GM18505 (cell line): ENCODE measurements at regions not wholly inside any gene's neighbourhood (a gene's known extent, or its start where the extent isn't known, plus 50 kb on each side); places are given as distances from the start of the nearest gene placed in this dataset.
"Not testable (repeated sequence)": the region's sequence is repeated elsewhere in the genome, so short reads cannot be mapped to it uniquely, and the experiment has no call there.

ENCODE experiments used
- ATAC-seq: cut with Tn5 transposase; IDR thresholded peaks from one replicate; pipeline ENCODE4 v1.9.1; 2021; ENCODE audit not compliant: unreplicated experiment
- POLR2A ChIP-seq: IDR thresholded peaks from 4 replicates; pipeline ENCODE4 v1.6.1; 2011; ENCODE audit warnings: borderline replicate concordance; ENCODE audit not compliant: insufficient read depth, insufficient read length; ENCODE audit errors: extremely low read depth

DNA sequence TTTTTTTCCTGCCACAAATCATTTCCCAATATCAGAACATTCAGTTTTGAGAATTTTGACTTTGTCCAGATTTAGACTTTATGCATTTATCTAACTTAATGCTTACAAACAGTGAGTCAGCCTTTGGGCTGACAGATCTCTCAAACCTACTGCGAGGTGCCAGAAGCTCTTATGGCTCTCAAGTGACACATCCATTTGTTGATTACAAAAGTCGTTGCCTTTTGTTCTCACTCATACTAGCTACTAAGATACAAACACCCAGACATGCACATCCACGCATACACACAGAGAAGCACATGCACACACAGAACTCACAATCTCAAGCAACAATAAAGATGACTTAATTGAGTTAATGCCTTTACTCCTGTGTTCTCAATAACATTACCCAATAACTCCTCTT is 1147.5 kb downstream of the DIAPH3 start:
- TF ChIP-seq POLR2A, result no peak
- no peak for ATAC-seq

DNA sequence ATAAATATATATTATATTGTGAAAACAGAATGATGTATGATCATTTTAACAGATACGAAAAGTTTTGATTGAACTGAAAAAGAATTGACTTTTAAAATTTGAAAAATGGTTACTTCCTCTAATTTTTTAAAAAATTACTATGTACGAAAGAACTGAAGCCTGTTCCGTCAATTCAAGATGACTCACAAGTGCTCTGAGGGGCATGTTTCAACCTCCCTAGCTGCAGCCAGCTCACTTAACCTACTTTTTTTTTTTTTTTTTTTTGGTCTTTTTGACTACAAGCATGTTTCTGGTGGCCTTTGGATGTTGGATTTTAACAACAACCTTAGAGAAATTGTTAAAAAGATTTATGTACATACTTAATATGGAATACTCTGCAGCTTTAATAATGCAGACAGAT is 1139.3 kb downstream of the DIAPH3 start:
- no peak for ATAC-seq
- TF ChIP-seq POLR2A, result no peak

DNA sequence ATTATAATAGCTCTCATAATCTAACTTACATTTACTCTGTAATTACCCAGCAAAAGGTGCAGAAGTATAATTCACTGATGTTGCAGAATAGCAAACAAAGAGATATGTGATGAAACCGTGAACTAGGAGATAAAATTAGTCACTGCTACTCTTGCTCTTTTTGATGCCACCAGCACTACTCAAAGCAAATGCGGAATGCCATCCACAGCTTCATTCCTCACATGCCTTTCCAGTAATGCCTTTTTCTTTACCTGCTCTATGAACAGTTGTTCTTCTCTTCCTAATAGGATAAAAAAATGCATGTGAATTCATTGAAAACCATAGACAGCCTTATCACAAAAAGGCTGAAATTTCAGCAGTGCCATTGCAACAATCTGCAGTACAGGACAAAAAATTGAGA is 1129.5 kb downstream of the DIAPH3 start:
- no peak for ATAC-seq

DNA sequence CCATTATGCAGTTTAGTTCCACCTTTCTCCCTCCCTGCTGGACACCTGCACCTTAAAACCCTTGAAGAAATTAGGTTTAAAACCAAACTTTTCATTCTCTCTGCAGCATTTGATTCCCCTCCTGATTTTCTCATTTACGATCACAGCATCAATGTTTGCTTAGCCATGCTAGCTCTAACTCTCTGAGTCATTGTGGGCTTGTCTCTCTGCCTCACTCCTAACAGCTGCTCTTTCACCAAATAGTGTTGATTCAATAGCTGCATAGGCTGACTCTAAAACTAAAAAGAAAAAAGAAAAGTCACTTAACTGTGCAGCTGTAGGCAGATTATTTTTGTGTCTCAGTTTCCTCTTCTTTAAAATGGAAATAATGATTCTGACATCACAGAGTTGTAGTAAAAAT is 1124.9 kb downstream of the DIAPH3 start:
- no peak for TF ChIP-seq POLR2A
- no peak for ATAC-seq

More for the DNA sequence above, 1129.5 kb downstream of the DIAPH3 start:
- TF ChIP-seq POLR2A, result no peak

DNA sequence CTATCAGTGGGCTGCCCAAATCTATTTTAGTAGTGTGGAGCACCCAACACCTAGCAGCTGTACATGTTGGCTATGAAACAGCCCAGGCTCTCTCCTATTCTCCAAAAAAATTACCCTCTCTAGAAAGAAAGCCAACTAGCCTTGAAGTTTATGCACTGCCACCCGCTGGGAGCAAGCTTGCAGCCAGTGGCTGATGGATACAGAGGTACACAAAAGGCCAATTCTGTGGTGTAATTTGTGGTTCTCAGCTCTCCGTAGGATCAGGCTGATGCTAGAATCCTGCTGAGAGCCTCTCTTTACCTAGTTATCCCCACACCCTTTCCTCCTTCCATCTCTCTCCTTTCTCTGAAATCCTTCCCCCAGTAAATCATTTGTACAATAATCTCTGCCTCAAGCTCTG is 1120.7 kb downstream of the DIAPH3 start:
- ATAC-seq, result no peak

DNA sequence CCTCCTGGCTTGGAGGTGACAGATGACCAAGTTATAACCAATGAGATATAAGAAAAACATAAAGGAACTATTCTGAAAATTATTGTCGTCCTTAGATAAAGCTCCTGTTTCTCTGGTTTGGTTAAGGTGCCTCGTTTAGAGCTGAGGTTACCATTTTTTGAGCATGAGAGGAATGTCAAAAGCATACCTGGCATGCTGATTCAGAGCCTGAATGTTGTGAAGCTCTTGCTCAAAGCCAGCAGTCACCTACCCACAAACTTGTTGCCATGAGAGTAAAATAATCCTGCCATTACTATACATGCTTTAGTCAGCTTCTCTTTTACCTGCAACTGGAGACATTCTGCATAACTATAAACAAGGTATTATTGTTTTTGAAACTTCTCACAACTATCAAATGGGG is 1116.2 kb downstream of the DIAPH3 start:
- no peak for ATAC-seq
- no peak for TF ChIP-seq POLR2A

More for the DNA sequence above, 1120.7 kb downstream of the DIAPH3 start:
- TF ChIP-seq POLR2A, result no peak

DNA sequence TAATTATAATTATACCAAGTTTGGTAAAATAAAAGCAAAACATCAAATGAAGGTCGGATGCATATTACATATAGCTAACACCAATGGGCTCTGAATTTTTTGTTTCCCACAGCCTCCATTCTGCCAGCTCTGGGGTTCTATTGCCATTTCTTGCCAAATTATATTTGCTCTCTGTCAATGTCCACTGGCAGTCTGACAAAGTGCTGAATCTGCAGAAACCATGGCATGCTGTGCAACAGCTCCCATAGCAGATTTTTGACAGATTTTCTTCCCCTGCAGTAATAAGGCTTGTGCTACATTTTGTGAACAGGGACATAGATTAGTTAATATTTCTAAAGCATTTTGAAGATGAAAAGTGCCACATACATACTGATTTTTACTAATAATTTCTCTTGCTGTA is 1102.1 kb downstream of the DIAPH3 start:
- no peak for TF ChIP-seq POLR2A
- ATAC-seq, result no peak

DNA sequence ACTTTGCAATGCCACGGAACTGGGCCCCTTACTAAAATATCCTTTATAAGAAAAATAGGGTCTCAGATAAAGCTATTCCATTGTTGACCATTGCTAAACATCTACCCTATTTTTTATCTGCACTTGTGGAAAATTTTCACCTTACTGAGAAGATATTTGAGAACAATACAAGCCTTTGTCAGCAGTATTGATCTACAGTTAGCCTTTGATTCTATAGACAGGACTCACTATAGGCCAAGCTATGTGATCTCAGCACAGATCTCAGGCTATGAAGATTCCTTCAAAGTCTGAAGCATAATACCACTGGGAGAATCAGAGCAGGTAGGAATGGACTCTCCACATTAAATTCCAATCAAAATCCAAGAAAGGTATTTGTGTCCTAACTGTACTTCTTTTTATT is 1099.7 kb downstream of the DIAPH3 start:
- ATAC-seq, result no peak
- no peak for TF ChIP-seq POLR2A

DNA sequence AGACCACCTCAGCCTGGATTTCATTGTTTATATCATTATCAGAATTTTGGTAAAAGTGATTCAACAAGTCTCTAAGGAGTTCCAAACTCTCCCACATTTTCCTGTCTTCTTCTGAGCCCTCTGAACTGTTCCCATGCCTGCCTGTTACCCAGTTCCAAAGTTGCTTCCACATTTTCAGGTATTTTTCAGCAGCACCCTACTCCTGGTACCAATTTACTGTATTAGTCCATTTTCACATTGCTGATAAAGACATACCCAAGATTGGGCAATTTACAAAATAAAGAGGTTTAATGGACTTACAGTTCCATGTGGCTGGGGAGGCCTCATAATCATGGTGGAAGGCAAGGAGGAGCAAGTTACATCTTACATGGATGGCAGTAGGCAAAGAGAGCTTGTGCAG is 1087.3 kb downstream of the DIAPH3 start:
- not testable (repeated sequence) for ATAC-seq

DNA sequence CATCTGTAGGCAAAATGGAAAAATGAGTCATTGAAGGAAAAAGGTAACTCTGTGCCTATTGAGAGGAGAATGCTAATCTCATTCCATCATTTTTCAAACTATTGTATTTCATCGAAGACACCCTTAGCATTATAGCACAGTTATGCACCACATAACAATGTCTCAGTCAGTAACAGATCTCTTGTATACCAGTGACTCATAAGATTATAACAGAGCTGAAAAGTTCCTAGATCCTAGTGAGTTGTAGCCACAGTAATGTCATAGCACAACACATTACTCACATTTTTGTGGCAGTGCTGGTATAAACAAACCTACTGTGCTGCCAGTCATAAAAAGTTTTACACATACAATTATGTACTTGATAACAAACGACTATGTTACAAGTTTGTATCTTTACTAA is 1077.6 kb downstream of the DIAPH3 start:
- no peak for TF ChIP-seq POLR2A
- no peak for ATAC-seq

DNA sequence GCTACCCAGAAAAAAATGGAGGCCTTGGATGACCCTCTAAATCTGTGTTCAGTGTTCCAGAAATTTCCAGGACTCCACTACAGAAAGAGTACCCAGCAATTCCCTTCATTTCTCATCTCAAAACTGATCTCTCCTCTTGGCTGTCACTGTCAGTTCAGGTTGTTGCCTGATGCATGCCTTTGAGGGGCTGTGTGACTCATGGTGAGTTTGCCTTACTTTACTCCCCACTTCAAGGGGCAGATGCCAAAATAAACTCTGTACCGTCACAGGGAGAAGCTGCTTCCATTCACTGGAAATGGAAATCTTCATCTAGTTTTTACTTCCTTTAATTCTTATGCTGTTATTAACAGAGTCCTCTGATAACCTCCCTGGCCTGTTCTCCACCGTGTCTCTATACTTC is 1075.0 kb downstream of the DIAPH3 start:
- no peak for ATAC-seq
- TF ChIP-seq POLR2A, result no peak

DNA sequence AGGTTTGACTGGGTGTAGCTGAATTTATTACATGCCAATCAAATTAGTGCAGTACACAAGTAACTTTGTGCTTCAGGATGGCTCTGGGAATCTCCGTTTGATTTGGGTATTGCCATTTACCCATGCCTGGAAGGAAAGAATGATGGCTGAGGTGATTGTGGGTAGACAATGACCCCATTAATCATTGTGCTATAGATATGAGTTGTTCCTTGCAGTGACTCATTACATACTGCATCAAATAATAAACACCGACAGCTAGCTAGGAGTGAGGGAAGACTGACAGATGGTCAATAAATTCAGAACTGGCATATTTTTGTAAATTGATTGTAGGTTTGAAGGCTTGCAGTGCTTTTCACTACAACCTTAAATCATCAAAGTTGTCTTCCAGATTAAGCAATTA is 1069.5 kb downstream of the DIAPH3 start:
- TF ChIP-seq POLR2A, result no peak
- ATAC-seq, result no peak

DNA sequence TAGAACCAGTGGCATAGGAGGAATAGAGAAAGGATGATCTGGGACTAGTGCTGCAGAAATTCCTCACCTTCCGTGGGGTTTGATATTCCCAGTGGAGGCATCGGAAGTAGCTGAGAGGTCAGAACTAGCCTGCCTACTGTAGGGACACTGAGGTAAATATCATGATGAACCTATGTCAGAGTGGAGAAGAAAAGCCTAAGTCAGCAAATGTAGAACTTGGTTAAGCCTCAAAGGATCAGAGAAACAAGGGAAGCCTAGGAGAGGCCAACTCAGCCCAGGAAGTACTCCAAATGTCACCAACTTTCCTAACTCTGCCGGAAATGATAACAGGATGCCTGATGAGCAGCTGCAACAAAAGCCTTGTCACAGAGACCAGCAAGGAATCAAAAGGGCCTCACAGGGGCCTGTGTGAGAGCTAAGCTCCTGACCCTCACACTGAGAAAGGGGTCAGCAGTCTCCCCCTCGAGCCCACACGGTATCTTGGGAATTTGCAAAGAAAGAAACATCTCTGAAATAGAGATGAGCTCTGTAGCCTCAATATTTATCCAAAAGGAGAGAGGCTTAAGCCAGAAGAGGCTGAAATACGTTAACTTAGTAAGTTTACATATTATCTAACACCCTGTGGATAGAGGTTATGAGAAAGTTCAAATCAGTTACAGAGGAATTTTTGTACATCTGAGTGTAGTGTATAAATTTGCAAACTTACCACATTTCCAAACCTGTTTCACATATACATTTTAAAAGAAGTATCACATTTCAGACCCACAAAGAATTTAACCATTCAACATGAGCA is 1064.3 kb downstream of the DIAPH3 start:
- no peak for ATAC-seq
- TF ChIP-seq POLR2A, result no peak

DNA sequence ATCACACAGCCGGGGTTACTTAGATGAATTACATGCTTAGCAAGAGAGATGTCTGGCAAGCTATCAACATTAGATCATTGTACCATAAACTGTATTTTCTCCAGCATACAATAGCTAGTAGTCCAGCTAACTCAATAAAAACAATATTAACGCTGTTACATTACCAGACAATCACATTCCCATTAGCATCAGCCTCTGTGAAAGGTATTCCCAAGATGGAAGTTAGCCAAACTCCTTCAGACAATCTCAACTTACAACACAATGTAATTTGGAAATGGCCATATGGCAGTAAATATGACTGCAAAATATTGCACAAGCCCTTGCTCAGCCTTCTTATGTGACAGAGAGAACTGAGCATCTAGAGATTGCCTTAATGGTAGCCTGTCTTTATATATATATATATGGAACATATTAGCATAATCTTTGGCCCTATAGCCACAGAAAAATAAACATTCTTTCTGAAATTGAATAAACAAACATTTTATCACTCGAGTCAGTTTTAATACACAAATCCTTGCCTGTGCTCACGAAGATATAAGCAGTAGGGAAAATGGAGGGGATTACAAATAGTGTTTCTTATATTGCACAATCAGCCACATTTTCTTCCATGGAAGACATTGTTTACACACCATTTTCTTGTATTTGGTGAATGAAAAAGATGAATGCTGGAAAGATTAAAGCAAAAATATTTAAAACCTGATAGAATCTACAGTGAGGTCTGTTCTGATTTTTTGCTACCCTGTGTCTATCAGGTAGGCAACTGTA is 1060.5 kb downstream of the DIAPH3 start:
- TF ChIP-seq POLR2A, result no peak
- no peak for ATAC-seq
